HL-60 (cell line): ENCODE measurements at regions not wholly inside any gene's neighbourhood (a gene's known extent, or its start where the extent isn't known, plus 50 kb on each side); places are given as distances from the start of the nearest gene placed in this dataset.

ENCODE experiments used
- CTCF ChIP-seq: IDR thresholded peaks from one replicate; pipeline ENCODE4 v1.5.1; 2011; ENCODE audit warnings: low read length, control low read depth, inconsistent platforms; ENCODE audit not compliant: insufficient read depth
- POLR2AphosphoS5 ChIP-seq: IDR thresholded peaks from 2 replicates; pipeline ENCODE4 v1.6.1; 2012; ENCODE audit warnings: low read depth
- REST ChIP-seq: IDR thresholded peaks from 2 replicates; pipeline ENCODE4 v1.6.1; 2012; ENCODE audit warnings: low read depth; ENCODE audit not compliant: insufficient replicate concordance

- TF ChIP-seq REST: no peak
- TF ChIP-seq POLR2AphosphoS5: no peak
- no peak for TF ChIP-seq CTCF
Observed at GRCh38 chr4:123465416-123465815, 68.8 kb downstream of the SPRY1 start.
